Stimulated activated CD4-positive, alpha-beta T cell treated with anti-CD3 and anti-CD28 coated beads, Interleukin-15, amount 100 ng/mL, for 48 hours (primary cell): ENCODE measurements at regions not wholly inside any gene's neighbourhood (a gene's known extent, or its start where the extent isn't known, plus 50 kb on each side); places are given as distances from the start of the nearest gene placed in this dataset.
"Not testable (repeated sequence)": the region's sequence is repeated elsewhere in the genome, so short reads cannot be mapped to it uniquely, and the experiment has no call there.

Experiments
- DNase-seq, 2 donors: peaks; one replicate each; pipeline ENCODE4 v3.0.0-alpha.2; 2020; ENCODE audit warnings: low read depth in 2 of 2

GRCh38 chr15:66883284-66883911, 181.4 kb downstream of the SMAD6 start:
- no peak for DNase-seq

- no peak for DNase-seq
Measured at GRCh38 chr15:66884115-66884622, 181.2 kb upstream of the SMAD3 start.

- no peak for DNase-seq
Measured at GRCh38 chr15:66884661-66885237, 180.7 kb upstream of the SMAD3 start.

- DNase-seq: no peak
Measured at GRCh38 chr15:66885281-66885915, 180.0 kb upstream of the SMAD3 start.

GRCh38 chr15:66886241-66886675, 179.1 kb upstream of the SMAD3 start:
- DNase-seq: no peak

- DNase-seq: no peak
Measured at GRCh38 chr15:66886686-66887273, 178.6 kb upstream of the SMAD3 start.

GRCh38 chr15:66889298-66889697, 176.1 kb upstream of the SMAD3 start:
- not testable (repeated sequence) for DNase-seq

- no peak for DNase-seq
Measured at GRCh38 chr15:66891776-66892175, 173.6 kb upstream of the SMAD3 start.

GRCh38 chr15:66893294-66893693, 172.1 kb upstream of the SMAD3 start:
- no peak for DNase-seq

- DNase-seq: no peak
Measured at GRCh38 chr15:66894363-66894762, 171.0 kb upstream of the SMAD3 start.

GRCh38 chr15:66894986-66895780, 170.2 kb upstream of the SMAD3 start:
- DNase-seq: no peak

GRCh38 chr15:66895794-66896453, 169.5 kb upstream of the SMAD3 start:
- DNase-seq: no peak

GRCh38 chr15:66896611-66897010, 168.8 kb upstream of the SMAD3 start:
- no peak for DNase-seq

- no peak for DNase-seq
Measured at GRCh38 chr15:66897416-66897815, 168.0 kb upstream of the SMAD3 start.

- no peak for DNase-seq
Measured at GRCh38 chr15:66897971-66898370, 167.4 kb upstream of the SMAD3 start.

GRCh38 chr15:66898656-66899386, 166.6 kb upstream of the SMAD3 start:
- DNase-seq: no peak

GRCh38 chr15:66899555-66900350, 165.6 kb upstream of the SMAD3 start:
- DNase-seq: no peak

GRCh38 chr15:66900586-66901310, 164.7 kb upstream of the SMAD3 start:
- DNase-seq: no peak
